ENCODE measurements at regions not wholly inside any gene's neighbourhood (a gene's known extent, or its start where the extent isn't known, plus 50 kb on each side); places are given as distances from the start of the nearest gene placed in this dataset.
"Not testable (repeated sequence)": the region's sequence is repeated elsewhere in the genome, so short reads cannot be mapped to it uniquely, and the experiment has no call there.

DNA sequence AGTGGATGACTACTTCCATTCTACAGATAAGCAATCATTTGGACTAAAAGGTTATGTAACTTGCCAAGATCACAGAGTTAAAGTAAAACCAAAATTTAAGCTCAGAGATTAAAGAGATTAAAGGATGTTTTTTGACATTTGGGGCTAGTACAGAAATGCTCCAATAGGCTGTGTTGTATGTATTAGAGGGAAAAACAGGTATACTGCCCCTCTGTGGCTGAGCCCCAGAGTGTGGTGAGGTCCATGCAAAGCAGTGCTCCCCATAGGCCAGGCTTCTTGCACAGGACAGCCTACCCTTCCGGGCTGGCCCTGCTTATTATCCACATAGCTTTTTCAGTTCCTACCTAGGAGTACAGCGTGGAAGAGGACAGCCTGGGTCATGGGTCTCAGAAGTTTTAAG, 322.8 kb downstream of the POM121L12 start:
- no peak overlapping the region for H3K4me3 ChIP-seq
- no peaks in the 10 kb centered on the region for H3K9me3 ChIP-seq
- H3K27me3 ChIP-seq (ENCODE audit: low read depth) = no peaks in the 10 kb centered on the region
- no peaks in the 10 kb centered on the region for H3K36me3 ChIP-seq (replicated peaks)
- in situ Hi-C loops (cut with MboI; ENCODE audit: low sequenced_read_pairs) = no loop called here
- DNase-seq (ENCODE audit: low spot score in 2 of 2) = no peak
- no peaks in the 10 kb centered on the region for H3K4me1 ChIP-seq

DNA sequence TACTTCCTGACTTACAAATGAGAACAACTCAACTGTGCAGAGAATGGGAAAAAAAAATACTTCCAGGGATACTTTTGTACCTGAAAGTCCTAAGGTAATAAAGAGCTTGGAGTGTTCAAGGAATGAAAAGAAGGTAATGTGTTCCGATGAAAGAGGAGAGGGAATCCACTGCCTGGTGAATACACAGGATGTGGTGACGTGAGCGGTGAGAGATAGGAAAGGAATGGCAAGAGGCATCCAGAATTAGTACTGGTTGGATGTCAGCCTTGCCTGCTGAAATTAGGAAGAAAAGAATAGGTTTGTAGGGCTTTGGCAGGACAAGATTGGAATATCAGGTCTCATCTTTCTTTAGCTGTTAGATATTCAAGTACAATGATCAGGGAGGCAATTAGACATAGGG, 347.7 kb downstream of the POM121L12 start:
- in situ Hi-C loops (cut with MboI; ENCODE audit: low sequenced_read_pairs) = no loop called here

DNA sequence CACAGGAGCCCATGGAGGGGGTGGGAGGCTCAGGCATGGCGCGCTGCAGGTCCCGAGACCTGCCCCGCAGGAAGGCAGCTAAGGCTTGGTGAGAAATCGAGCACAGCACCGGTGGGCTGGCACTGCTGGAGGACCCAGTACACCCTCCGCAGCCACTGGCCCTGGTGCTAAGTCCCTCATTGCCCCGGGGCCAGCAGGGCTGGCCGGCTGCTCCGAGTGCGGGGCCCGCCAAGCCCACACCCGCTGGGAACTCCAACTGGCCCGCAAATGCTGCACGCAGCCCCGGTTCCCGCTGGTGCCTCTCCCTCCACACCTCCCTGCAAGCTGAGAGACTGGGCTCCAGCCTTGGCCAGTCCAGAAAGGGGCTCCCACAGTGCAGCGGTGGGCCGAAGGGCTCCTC, 349.8 kb downstream of the POM121L12 start:
- H3K9me3 ChIP-seq; H3K27me3 ChIP-seq (ENCODE audit: low read depth); H3K4me1 ChIP-seq; H3K36me3 ChIP-seq (replicated peaks); H3K4me3 ChIP-seq; DNase-seq (ENCODE audit: low spot score in 2 of 2); in situ Hi-C loops (cut with MboI; ENCODE audit: low sequenced_read_pairs): not testable (repeated sequence)

More for the DNA sequence above, 347.7 kb downstream of the POM121L12 start:
- Histone ChIP-seq H3K4me3 (no peak overlapping the region), H3K9me3 (no peaks in the 10 kb centered on the region), H3K27me3 (ENCODE audit: low read depth) (no peaks in the 10 kb centered on the region), H3K36me3 (replicated peaks) (no peaks in the 10 kb centered on the region), H3K4me1 (no peaks in the 10 kb centered on the region)
- no peak for DNase-seq (ENCODE audit: low spot score in 2 of 2)

DNA sequence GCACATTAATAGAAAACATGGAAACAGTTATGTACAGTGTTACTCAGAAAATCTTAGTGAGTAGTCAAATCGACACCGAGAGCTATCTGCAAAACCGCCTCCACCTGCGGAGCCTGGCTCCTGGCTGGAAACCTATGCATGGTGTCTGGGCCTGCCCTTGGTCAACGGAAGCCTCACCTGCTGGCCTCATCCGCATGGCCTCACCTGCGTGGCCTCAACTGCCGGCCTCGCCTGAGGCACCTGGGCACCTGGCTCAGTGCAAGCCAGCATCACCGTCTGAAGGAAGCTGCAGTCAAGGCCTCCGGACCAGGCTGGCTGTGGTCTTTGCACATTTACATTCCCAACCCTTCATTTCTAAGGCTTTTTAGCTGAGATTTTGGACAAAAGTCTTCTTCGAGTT, 352.1 kb downstream of the POM121L12 start:
- no peak for DNase-seq (ENCODE audit: low spot score in 2 of 2)
- Histone ChIP-seq H3K4me3 (no peak overlapping the region), H3K9me3 (no peaks in the 10 kb centered on the region), H3K36me3 (replicated peaks) (no peaks in the 10 kb centered on the region), H3K27me3 (ENCODE audit: low read depth) (no peaks in the 10 kb centered on the region), H3K4me1 (no peaks in the 10 kb centered on the region)
- in situ Hi-C loops (cut with MboI; ENCODE audit: low sequenced_read_pairs) = no loop called here

DNA sequence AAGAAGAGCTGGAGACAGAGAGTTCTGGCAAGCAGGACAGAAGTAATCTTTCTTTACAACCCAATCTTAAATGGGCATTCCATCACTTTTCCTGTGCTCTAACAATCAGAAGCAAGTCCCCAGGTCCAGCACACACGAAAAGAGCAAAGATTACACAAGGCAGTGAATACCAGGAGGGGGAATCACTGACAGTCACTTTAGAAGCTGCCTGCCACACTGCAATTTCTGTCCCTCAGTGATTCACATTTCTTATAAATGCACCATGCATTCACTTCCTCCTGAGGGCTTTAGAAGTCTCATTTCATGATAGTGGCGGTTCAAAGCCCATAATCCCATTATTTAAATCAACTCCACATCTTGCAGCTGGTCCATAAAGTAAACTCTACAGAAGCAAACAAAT, 362.5 kb downstream of the POM121L12 start:
- no peaks in the 10 kb centered on the region for H3K9me3 ChIP-seq
- no peak for DNase-seq (ENCODE audit: low spot score in 2 of 2)
- in situ Hi-C loops (cut with MboI; ENCODE audit: low sequenced_read_pairs) = no loop called here
- no peaks in the 10 kb centered on the region for H3K36me3 ChIP-seq (replicated peaks)
- H3K27me3 ChIP-seq (ENCODE audit: low read depth) = no peaks in the 10 kb centered on the region
- no peaks in the 10 kb centered on the region for H3K4me1 ChIP-seq
- no peak overlapping the region for H3K4me3 ChIP-seq

DNA sequence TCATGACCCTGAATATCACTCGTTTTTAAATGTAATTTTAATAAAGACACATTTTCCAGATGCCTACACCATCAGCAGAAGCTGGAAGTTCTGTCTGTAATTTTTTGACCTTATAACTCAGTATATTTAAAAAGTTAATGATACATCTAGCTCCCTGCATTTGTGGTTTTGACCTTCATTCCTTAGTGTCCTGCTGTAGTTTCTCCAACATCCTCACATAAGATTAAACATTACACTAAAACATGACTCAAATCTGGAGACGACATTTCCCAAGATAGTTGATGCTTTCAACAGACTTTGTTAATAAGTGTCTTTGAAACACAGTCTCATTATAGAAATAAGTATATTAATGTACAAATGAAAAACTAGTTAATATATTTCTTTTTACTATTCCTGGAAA, 363.1 kb downstream of the POM121L12 start:
- in situ Hi-C loops (cut with MboI; ENCODE audit: low sequenced_read_pairs) = no loop called here

DNA sequence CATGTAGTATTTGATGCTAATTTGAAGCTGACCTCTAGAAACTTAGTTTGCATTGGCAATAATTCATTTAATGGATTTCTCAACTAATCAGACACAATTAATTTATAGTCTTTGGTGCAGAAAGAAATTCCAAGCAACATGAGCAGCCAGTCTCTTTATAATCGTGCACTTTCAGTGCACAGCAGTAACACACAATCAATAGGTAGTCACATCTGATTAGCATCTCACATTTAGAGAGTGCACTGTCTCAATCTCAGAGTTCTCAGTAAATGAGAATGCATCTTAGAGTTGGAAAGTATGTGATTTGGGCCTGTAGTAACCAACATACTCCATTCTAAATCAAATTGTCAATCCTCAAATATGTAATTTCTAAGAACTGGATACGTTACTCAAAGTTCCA, 377.6 kb downstream of the POM121L12 start:
- H3K4me1 ChIP-seq = no peaks in the 10 kb centered on the region
- in situ Hi-C loops (cut with MboI; ENCODE audit: low sequenced_read_pairs) = no loop called here
- no peak overlapping the region for H3K4me3 ChIP-seq

More for the DNA sequence above, 363.1 kb downstream of the POM121L12 start:
- Histone ChIP-seq H3K4me3 (no peak overlapping the region), H3K36me3 (replicated peaks) (no peaks in the 10 kb centered on the region), H3K27me3 (ENCODE audit: low read depth) (no peaks in the 10 kb centered on the region), H3K9me3 (no peaks in the 10 kb centered on the region), H3K4me1 (no peaks in the 10 kb centered on the region)
- DNase-seq (ENCODE audit: low spot score in 2 of 2) = no peak

DNA sequence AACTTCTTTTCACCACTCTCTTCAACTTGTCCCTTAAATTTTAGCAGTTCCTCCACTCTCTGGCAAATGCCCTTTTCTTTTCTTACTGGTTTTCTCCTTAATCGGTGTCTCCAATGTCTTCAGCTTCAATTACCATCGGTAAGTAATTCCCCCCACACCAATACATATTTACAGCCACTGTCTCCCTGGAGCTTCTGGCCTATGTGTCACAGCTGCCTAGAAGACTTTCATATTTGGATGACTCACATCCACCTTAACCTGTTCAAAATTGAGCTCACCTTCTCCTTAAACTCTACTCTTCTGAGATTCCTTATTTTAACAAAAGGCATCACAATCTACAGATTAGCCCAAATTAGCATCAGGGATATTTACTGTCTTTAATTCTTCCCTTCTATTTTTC, 380.4 kb downstream of the POM121L12 start:
- no peaks in the 10 kb centered on the region for H3K4me1 ChIP-seq
- DNase-seq (ENCODE audit: low spot score in 2 of 2) = no peak
- no peak overlapping the region for H3K4me3 ChIP-seq
- in situ Hi-C loops (cut with MboI; ENCODE audit: low sequenced_read_pairs) = no loop called here
- H3K9me3 ChIP-seq = no peaks in the 10 kb centered on the region
- H3K36me3 ChIP-seq (replicated peaks) = no peaks in the 10 kb centered on the region
- no peaks in the 10 kb centered on the region for H3K27me3 ChIP-seq (ENCODE audit: low read depth)

More for the DNA sequence above, 377.6 kb downstream of the POM121L12 start:
- Histone ChIP-seq H3K27me3 (ENCODE audit: low read depth) (no peaks in the 10 kb centered on the region), H3K36me3 (replicated peaks) (no peaks in the 10 kb centered on the region), H3K9me3 (no peaks in the 10 kb centered on the region)
- no peak for DNase-seq (ENCODE audit: low spot score in 2 of 2)

DNA sequence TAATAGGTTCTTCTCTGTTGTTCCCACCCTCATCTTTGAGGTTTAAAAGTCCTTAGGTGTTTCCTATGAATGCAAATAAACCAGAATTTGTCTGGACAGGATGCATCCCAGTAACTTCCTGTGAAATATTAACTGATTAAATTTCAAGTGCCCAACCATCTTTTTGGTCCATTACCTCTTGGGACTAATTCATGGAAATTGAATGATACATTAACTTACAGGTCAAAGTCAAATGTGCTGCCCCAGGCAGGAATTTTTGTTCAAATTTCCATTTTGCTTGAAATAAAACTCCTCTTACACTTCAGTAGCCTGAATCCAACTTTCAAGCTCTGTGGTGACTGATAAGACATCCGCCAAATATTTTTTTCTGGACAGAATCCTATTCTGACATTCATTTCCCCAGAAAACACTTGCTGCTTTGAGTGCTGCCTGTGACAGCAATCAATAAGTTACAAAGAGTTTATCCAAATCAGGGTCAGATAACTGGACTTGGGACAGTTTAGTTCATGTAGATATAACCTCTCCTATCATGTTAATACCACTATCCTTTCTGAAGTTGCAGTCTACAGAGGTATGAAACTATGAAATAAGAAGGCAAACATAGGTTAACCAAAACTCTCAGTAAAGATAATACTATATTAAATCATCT, 383.5 kb downstream of the POM121L12 start:
- H3K9me3 ChIP-seq = no peaks in the 10 kb centered on the region
- no peaks in the 10 kb centered on the region for H3K27me3 ChIP-seq (ENCODE audit: low read depth)
- no peaks in the 10 kb centered on the region for H3K4me1 ChIP-seq
- no peak for DNase-seq (ENCODE audit: low spot score in 2 of 2)
- in situ Hi-C loops (cut with MboI; ENCODE audit: low sequenced_read_pairs) = no loop called here
- no peaks in the 10 kb centered on the region for H3K36me3 ChIP-seq (replicated peaks)
- no peak overlapping the region for H3K4me3 ChIP-seq

DNA sequence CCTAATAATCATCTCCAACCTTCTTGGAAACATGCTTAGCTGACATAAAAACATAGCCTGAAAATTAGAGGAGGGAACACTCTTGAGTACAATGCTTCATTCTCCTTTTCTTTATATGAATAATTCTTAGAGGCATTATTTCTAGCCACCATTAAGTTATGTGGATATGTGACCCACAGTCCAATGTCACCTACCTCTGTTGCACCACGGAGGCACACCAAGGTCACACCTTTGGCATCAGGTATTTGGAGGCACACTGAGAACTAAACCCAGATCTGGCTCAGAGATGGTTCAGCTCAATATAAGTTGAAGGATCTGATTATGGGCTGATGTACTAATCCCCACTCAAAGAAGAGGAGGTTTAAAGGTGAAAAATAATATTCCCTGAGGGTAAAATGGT, 385.1 kb downstream of the POM121L12 start:
- Histone ChIP-seq H3K4me3 (no peak overlapping the region), H3K27me3 (ENCODE audit: low read depth) (no peaks in the 10 kb centered on the region), H3K36me3 (replicated peaks) (no peaks in the 10 kb centered on the region), H3K4me1 (no peaks in the 10 kb centered on the region), H3K9me3 (no peaks in the 10 kb centered on the region)
- DNase-seq (ENCODE audit: low spot score in 2 of 2) = no peak
- in situ Hi-C loops (cut with MboI; ENCODE audit: low sequenced_read_pairs) = no loop called here

DNA sequence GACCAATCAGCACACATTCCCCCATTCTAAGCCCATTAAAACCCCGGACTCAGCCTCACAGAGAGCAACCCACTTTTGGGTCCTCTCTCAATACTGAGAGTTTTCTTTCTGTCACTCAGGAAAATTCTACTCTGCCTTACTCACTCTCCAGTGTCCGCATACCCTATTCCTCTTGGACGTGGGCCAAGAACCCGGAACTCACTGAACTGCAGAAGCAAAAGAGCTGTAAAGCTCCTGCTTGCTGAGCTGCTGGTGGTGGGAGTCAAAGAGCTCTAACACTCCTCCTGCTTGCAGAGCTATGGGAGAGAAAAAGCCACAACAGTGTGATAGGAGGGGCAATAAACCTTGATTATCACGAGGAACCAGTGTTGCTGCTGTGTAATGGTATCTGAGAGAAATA, 386.9 kb downstream of the POM121L12 start:
- in situ Hi-C loops (cut with MboI; ENCODE audit: low sequenced_read_pairs) = no loop called here

DNA sequence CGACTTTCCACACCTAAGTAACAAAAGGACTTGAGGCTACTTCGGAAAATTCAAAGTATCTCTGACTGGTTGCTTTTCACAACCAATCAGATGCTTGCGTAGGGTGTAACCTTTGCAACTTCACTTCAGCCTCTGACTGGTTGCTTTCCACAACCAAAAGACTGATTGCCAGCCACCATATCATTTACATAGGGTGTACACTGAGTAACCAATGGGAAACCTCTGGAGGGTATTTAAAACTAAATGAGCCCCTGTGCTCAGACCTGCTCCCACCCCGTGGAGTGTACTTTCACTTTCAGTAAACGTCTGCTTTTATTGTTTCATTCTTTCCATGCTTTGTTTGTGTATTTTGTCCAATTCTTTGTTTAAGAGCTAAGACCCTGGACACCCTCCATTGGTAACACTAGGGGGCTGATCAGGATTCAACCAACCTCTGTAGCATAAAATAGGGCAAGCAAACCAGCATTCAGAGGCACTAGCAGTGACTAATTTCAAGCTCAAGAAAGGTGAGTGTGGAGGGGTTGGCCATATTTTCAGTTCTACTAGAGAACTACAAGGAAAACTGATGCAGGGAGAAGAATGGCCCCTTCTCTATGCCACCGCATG, 390.8 kb downstream of the POM121L12 start:
- H3K4me1 ChIP-seq = no peaks in the 10 kb centered on the region
- in situ Hi-C loops (cut with MboI; ENCODE audit: low sequenced_read_pairs) = no loop called here
- no peak overlapping the region for H3K4me3 ChIP-seq
- H3K9me3 ChIP-seq = no peaks in the 10 kb centered on the region
- H3K36me3 ChIP-seq (replicated peaks) = no peaks in the 10 kb centered on the region
- DNase-seq (ENCODE audit: low spot score in 2 of 2) = no peak
- H3K27me3 ChIP-seq (ENCODE audit: low read depth) = no peaks in the 10 kb centered on the region

More for the DNA sequence above, 386.9 kb downstream of the POM121L12 start:
- Histone ChIP-seq H3K36me3 (replicated peaks) (no peaks in the 10 kb centered on the region), H3K9me3 (no peaks in the 10 kb centered on the region), H3K27me3 (ENCODE audit: low read depth) (no peaks in the 10 kb centered on the region), H3K4me3 (no peak overlapping the region), H3K4me1 (no peaks in the 10 kb centered on the region)
- DNase-seq (ENCODE audit: low spot score in 2 of 2) = no peak

DNA sequence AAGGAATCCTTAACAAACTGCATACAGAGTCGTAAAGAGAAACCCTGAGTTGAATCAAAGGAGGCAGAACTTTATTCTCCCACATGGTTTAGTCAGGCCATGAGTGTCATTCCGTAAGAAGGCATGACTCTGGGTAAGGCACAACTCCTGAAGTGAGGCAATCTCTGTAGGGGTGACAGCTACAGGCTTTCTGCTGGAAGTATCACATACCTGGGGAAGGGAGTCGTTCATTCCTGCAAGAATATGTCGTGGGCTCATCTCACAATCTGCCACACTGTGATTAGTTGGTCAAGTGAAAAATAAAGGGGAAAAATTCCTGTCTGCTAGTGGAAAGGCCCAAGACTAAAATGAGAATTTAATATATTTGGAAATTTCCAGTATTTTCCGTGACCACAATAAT, 392.6 kb downstream of the POM121L12 start:
- no peak for DNase-seq (ENCODE audit: low spot score in 2 of 2)
- no peaks in the 10 kb centered on the region for H3K27me3 ChIP-seq (ENCODE audit: low read depth)
- no peaks in the 10 kb centered on the region for H3K9me3 ChIP-seq
- H3K36me3 ChIP-seq (replicated peaks) = no peaks in the 10 kb centered on the region
- in situ Hi-C loops (cut with MboI; ENCODE audit: low sequenced_read_pairs) = no loop called here
- no peak overlapping the region for H3K4me3 ChIP-seq
- no peaks in the 10 kb centered on the region for H3K4me1 ChIP-seq

DNA sequence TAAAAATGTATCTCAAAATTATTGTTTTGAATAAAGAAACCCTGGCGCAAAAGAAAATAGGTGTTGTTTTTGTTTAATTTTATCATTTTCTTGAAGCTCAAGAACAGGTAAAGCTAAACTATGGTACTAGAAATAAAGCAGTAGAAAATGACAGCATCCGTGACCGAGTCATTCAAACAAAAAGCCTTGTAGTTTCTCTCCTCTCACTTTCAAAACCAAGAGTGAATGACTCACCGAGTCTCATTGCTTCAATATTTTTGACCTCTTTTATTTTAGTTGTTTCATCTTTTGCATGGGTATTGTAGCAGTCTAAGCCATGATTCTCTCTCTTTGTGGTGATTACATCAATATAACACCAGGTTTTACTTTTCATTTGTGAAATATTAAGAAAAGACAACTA, 396.5 kb downstream of the POM121L12 start:
- in situ Hi-C loops (cut with MboI; ENCODE audit: low sequenced_read_pairs) = no loop called here
- Histone ChIP-seq H3K9me3 (no peaks in the 10 kb centered on the region), H3K36me3 (replicated peaks) (no peaks in the 10 kb centered on the region), H3K4me3 (no peak overlapping the region), H3K4me1 (no peaks in the 10 kb centered on the region), H3K27me3 (ENCODE audit: low read depth) (no peaks in the 10 kb centered on the region)
- no peak for DNase-seq (ENCODE audit: low spot score in 2 of 2)

DNA sequence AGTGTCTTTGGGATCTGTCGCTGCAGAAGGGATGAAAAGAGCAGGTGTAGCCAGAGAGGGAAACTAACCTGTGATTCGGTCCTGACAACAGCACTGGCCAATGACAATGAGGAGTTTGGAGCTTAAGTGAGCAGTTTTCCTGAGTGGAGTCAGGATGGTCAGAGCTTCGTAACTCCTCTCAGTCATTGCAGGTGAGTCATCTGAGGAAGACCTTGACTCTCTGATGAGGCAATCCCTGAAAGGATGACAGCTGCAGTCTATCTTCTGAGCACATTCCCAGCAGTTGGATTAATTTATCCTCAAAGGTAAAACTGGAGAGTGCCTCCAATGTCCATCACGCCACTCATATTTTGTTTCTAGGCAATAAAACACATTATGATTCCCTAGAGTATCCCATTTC, 401.9 kb downstream of the POM121L12 start:
- Histone ChIP-seq H3K9me3 (no peaks in the 10 kb centered on the region), H3K4me1 (no peaks in the 10 kb centered on the region), H3K27me3 (ENCODE audit: low read depth) (no peaks in the 10 kb centered on the region), H3K4me3 (no peak overlapping the region), H3K36me3 (replicated peaks) (no peaks in the 10 kb centered on the region)
- no peak for DNase-seq (ENCODE audit: low spot score in 2 of 2)
- in situ Hi-C loops (cut with MboI; ENCODE audit: low sequenced_read_pairs) = no loop called here

Data from HAP-1 (cell line).